H9 (cell line): ENCODE measurements at regions not wholly inside any gene's neighbourhood (a gene's known extent, or its start where the extent isn't known, plus 50 kb on each side); places are given as distances from the start of the nearest gene placed in this dataset.

ENCODE experiments used
- DNase-seq: peaks from one replicate; pipeline ENCODE4 v3.0.0-alpha.2; 2017
- H2AFZ ChIP-seq: one replicate; pipeline ENCODE4 v1.6.1; 2013; ENCODE audit warnings: mild to moderate bottlenecking, low read length, control low read depth, moderate library complexity
- H2AK5ac ChIP-seq: 2 replicates; pipeline ENCODE4 v1.6.1; 2013; ENCODE audit warnings: low read length, control low read depth, mixed read lengths; ENCODE audit not compliant: insufficient read length
- H2BK120ac ChIP-seq: one replicate; pipeline ENCODE4 v1.6.1; 2013; ENCODE audit warnings: low read depth, mild to moderate bottlenecking, low read length, control low read depth, inconsistent platforms; ENCODE audit not compliant: poor library complexity, severe bottlenecking
- H2BK12ac ChIP-seq: 2 replicates; pipeline ENCODE4 v1.6.1; 2013; ENCODE audit warnings: low read length, control low read depth, mixed read lengths, low read depth; ENCODE audit not compliant: insufficient read length
- H2BK15ac ChIP-seq: 2 replicates; pipeline ENCODE4 v1.6.1; 2013; ENCODE audit warnings: low read depth, low read length, control low read depth
- H2BK20ac ChIP-seq: one replicate; pipeline ENCODE4 v1.6.1; 2013; ENCODE audit warnings: low read depth, mild to moderate bottlenecking, low read length, control low read depth, inconsistent platforms; ENCODE audit not compliant: poor library complexity, severe bottlenecking
- H2BK5ac ChIP-seq: 2 replicates; pipeline ENCODE4 v1.6.1; 2013; ENCODE audit warnings: low read length, control low read depth, mixed read lengths; ENCODE audit not compliant: insufficient read length
- H3K14ac ChIP-seq: 2 replicates; pipeline ENCODE4 v1.6.1; 2013; ENCODE audit warnings: low read length, control low read depth; ENCODE audit not compliant: insufficient read depth
- H3K18ac ChIP-seq: 2 replicates; pipeline ENCODE4 v1.6.1; 2013; ENCODE audit warnings: low read depth, mild to moderate bottlenecking, mixed read lengths, low read length, control low read depth; ENCODE audit not compliant: insufficient read length
- H3K23ac ChIP-seq: 2 replicates; pipeline ENCODE4 v1.6.1; 2013; ENCODE audit warnings: low read length, control low read depth, mixed read lengths, low read depth; ENCODE audit not compliant: insufficient read length
- H3K23me2 ChIP-seq: 2 replicates; pipeline ENCODE4 v1.6.1; 2013; ENCODE audit warnings: low read depth, mild to moderate bottlenecking, mixed read lengths, low read length, control low read depth; ENCODE audit not compliant: insufficient read length, poor library complexity, severe bottlenecking
- H3K27ac ChIP-seq: 2 replicates; pipeline ENCODE4 v1.5.1; 2013; ENCODE audit warnings: low read length, control low read depth, mixed read lengths, low read depth; ENCODE audit not compliant: insufficient read length
- H3K27me3 ChIP-seq: 2 replicates; pipeline ENCODE4 v1.6.1; 2013; ENCODE audit warnings: low read length, control low read depth, inconsistent platforms; ENCODE audit not compliant: insufficient read depth
- H3K4ac ChIP-seq: 2 replicates; pipeline ENCODE4 v1.6.1; 2013; ENCODE audit warnings: low read depth, mild to moderate bottlenecking, control low read depth, inconsistent platforms, low read length, moderate library complexity
- H3K4me1 ChIP-seq: 2 replicates; pipeline ENCODE4 v1.6.1; 2013; ENCODE audit warnings: low read length, control low read depth, inconsistent platforms; ENCODE audit not compliant: insufficient read depth
- H3K4me2 ChIP-seq: 2 replicates; pipeline ENCODE4 v1.6.1; 2013; ENCODE audit warnings: low read length, control low read depth, mixed read lengths; ENCODE audit not compliant: insufficient read length, insufficient read depth
- H3K56ac ChIP-seq: 2 replicates; pipeline ENCODE4 v1.6.1; 2013; ENCODE audit warnings: low read depth, mild to moderate bottlenecking, mixed read lengths, low read length, control low read depth; ENCODE audit not compliant: insufficient read length
- H3K79me1 ChIP-seq: 2 replicates; pipeline ENCODE4 v1.6.1; 2013; ENCODE audit warnings: low read depth, mild to moderate bottlenecking, moderate library complexity, low read length, control low read depth, inconsistent platforms; ENCODE audit not compliant: insufficient read depth, poor library complexity, severe bottlenecking
- H3K79me2 ChIP-seq: 2 replicates; pipeline ENCODE4 v1.6.1; 2013; ENCODE audit warnings: low read length, control low read depth, inconsistent platforms; ENCODE audit not compliant: insufficient read depth
- H3K9ac ChIP-seq: 2 replicates; pipeline ENCODE4 v1.6.1; 2013; ENCODE audit warnings: low read length, control low read depth, mixed read lengths; ENCODE audit not compliant: insufficient read length; ENCODE audit errors: extremely low read depth
- H3K9me3 ChIP-seq: one replicate; pipeline ENCODE4 v1.6.1; 2013; ENCODE audit warnings: low read depth, low read length, inconsistent platforms; ENCODE audit not compliant: control insufficient read depth
- H3T11ph ChIP-seq: one replicate; pipeline ENCODE4 v1.6.1; 2013; ENCODE audit warnings: mild to moderate bottlenecking, low read length, control low read depth, inconsistent platforms
- H4K20me1 ChIP-seq: one replicate; pipeline ENCODE4 v1.6.1; 2013; ENCODE audit not compliant: control insufficient read depth, insufficient read length, insufficient read depth
- H4K5ac ChIP-seq: 2 replicates; pipeline ENCODE4 v1.6.1; 2013; ENCODE audit warnings: low read depth, mild to moderate bottlenecking, mixed read lengths, low read length, control low read depth; ENCODE audit not compliant: insufficient read length
- H4K8ac ChIP-seq: replicated peaks from 2 replicates; pipeline ENCODE4 v1.6.1; 2013; ENCODE audit warnings: low read length, control low read depth, mixed read lengths, low read depth; ENCODE audit not compliant: insufficient read length
- H4K91ac ChIP-seq: 2 replicates; pipeline ENCODE4 v1.6.1; 2013; ENCODE audit warnings: low read depth, mild to moderate bottlenecking, moderate library complexity, mixed read lengths, low read length, control low read depth; ENCODE audit not compliant: insufficient read length
- H3K27ac Mint-ChIP-seq, 3 experiments: 2 replicates in 2 of 3; 3 replicates in 1 of 3; pipeline ENCODE4 v1.8.0; 2020 to 2021; ENCODE audit warnings: mixed read lengths in 3 of 3, mild to moderate bottlenecking in 1 of 3, moderate library complexity in 1 of 3
- H3K27me3 Mint-ChIP-seq: 2 replicates; pipeline ENCODE4 v1.8.0; 2021; ENCODE audit warnings: low read depth, mild to moderate bottlenecking, moderate library complexity, mixed read lengths
- H3K36me3 Mint-ChIP-seq, 3 experiments: 2 replicates in 2 of 3; 3 replicates in 1 of 3; pipeline ENCODE4 v1.8.0; 2020 to 2021; ENCODE audit warnings: low read depth in 3 of 3, mixed read lengths in 3 of 3; ENCODE audit not compliant: insufficient read depth in 1 of 3
- H3K4me1 Mint-ChIP-seq, 2 experiments: 2 replicates each; pipeline ENCODE4 v1.8.0; 2020; ENCODE audit warnings: mixed read lengths in 2 of 2
- H3K4me3 Mint-ChIP-seq, 2 experiments: 2 replicates in 1 of 2; 3 replicates in 1 of 2; pipeline ENCODE4 v1.8.0; 2020 to 2021; ENCODE audit warnings: mild to moderate bottlenecking in 2 of 2, mixed read lengths in 2 of 2, moderate library complexity in 1 of 2
- H3K9me3 Mint-ChIP-seq, 2 experiments: 2 replicates in 1 of 2; 3 replicates in 1 of 2; pipeline ENCODE4 v1.8.0; 2020; ENCODE audit warnings: mild to moderate bottlenecking in 2 of 2, mixed read lengths in 2 of 2, moderate library complexity in 1 of 2
- WGBS: extraction: QIAGEN DNeasy Blood & Tissue Kit; methylation state at CpG from one replicate; pipeline ENCODE4 v1.1.7; 2013; ENCODE audit warnings: missing lambda C conversion rate, low lambda C conversion rate, mixed read lengths; ENCODE audit not compliant: insufficient read length; ENCODE audit errors: extremely low coverage; 5-methylcytosine and 5-hydroxymethylcytosine counted together
- TF ChIP-seq, protein P1 (sequence below): fragments of 200-600 bp; sonication (generic); conservative IDR thresholded peaks from 3 replicates; pipeline ENCODE4 v1.8.0; 2021; ENCODE audit warnings: antibody characterized with exemption, mild to moderate bottlenecking

DNA sequence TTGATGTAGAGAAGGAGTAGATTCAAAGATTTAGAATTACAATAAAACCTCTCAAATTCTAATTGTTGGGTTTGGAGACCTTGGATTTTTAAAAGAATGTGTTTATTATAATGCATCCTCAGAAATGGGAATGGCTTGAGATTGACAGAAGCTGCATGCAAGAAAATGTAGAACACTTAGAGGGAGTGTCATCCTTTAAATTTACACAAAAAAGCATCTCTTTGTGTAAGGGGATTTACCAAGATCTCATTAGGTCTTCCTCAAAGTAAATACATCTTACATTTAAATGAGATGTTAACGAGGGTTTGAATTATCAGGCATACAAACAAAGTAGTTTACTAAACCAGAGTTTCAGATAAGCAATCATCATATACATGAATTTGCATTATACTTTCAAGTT, 615.0 kb downstream of the FAM133A start:
- Histone ChIP-seq H3K9me3 (no peaks in the 10 kb centered on the region), H2AFZ (no peak overlapping the region), H3K4ac (no peak overlapping the region), H3K4me1 (no peaks in the 10 kb centered on the region), H2AK5ac (no peak overlapping the region), H3K27me3 (no peaks in the 10 kb centered on the region), H2BK5ac (no peak overlapping the region), H3T11ph (no peak overlapping the region), H4K5ac (no peak overlapping the region), H3K23ac (no peak overlapping the region), H4K91ac (no peak overlapping the region), H2BK120ac (no peak overlapping the region), H3K23me2 (no peaks in the 10 kb centered on the region), H3K27ac (no peak overlapping the region), H4K8ac (no peak overlapping the region), H3K79me1 (no peaks in the 10 kb centered on the region), H3K14ac (no peak overlapping the region), H3K79me2 (no peaks in the 10 kb centered on the region), H2BK20ac (no peak overlapping the region), H3K4me2 (no peak overlapping the region), H3K18ac (no peak overlapping the region), H2BK12ac (no peak overlapping the region), H4K20me1 (no peaks in the 10 kb centered on the region), H3K9ac (no peak overlapping the region), H2BK15ac (no peak overlapping the region), H3K56ac (no peak overlapping the region)
- WGBS: no CpG with 5 or more reads among the region's 1 CpG
- H3K36me3 Mint-ChIP-seq: peaks cover 18 to 40% (median 35%) of the 10 kb centered on the region in 3 experiments
- H3K9me3 Mint-ChIP-seq: peaks cover 20 to 22% of the 10 kb centered on the region in 2 experiments
- H3K27me3 Mint-ChIP-seq: no peaks in the 10 kb centered on the region
- peak overlapping the region in 2 of 3 experiments; percentile 20 to 89; a peak in 3 of 7 replicates for H3K27ac Mint-ChIP-seq
- no peak for DNase-seq
- H3K4me1 Mint-ChIP-seq: peaks cover 19 to 38% of the 10 kb centered on the region in 2 experiments
- TF ChIP-seq, protein P1, sequence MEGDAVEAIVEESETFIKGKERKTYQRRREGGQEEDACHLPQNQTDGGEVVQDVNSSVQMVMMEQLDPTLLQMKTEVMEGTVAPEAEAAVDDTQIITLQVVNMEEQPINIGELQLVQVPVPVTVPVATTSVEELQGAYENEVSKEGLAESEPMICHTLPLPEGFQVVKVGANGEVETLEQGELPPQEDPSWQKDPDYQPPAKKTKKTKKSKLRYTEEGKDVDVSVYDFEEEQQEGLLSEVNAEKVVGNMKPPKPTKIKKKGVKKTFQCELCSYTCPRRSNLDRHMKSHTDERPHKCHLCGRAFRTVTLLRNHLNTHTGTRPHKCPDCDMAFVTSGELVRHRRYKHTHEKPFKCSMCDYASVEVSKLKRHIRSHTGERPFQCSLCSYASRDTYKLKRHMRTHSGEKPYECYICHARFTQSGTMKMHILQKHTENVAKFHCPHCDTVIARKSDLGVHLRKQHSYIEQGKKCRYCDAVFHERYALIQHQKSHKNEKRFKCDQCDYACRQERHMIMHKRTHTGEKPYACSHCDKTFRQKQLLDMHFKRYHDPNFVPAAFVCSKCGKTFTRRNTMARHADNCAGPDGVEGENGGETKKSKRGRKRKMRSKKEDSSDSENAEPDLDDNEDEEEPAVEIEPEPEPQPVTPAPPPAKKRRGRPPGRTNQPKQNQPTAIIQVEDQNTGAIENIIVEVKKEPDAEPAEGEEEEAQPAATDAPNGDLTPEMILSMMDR: no peak
- H3K4me3 Mint-ChIP-seq: no peak overlapping the region; a peak in 1 of 5 replicates
